ENCODE measurements at regions not wholly inside any gene's neighbourhood (a gene's known extent, or its start where the extent isn't known, plus 50 kb on each side); places are given as distances from the start of the nearest gene placed in this dataset.

GRCh38 chr1:96352733-96353132 lies 368.9 kb upstream of the PTBP2 start:
- DNase-seq (ENCODE audit: low read depth in 2 of 3, low spot score in 2 of 3): no peak

- no peak for DNase-seq (ENCODE audit: low read depth in 2 of 3, low spot score in 2 of 3)
These were observed 366.1 kb upstream of the PTBP2 start for GRCh38 chr1:96355521-96355920.

- DNase-seq (ENCODE audit: low read depth in 2 of 3, low spot score in 2 of 3): no peak
These were observed 365.6 kb upstream of the PTBP2 start for GRCh38 chr1:96355961-96356360.

- DNase-seq (ENCODE audit: low read depth in 2 of 3, low spot score in 2 of 3): no peak
These were observed 364.3 kb upstream of the PTBP2 start for GRCh38 chr1:96357141-96357765.

- no peak for DNase-seq (ENCODE audit: low read depth in 2 of 3, low spot score in 2 of 3)
These were observed 363.5 kb upstream of the PTBP2 start for GRCh38 chr1:96358057-96358456.

GRCh38 chr1:96360036-96360795 lies 361.4 kb upstream of the PTBP2 start:
- DNase-seq (ENCODE audit: low read depth in 2 of 3, low spot score in 2 of 3): no peak

- DNase-seq (ENCODE audit: low read depth in 2 of 3, low spot score in 2 of 3): no peak
These were observed 360.2 kb upstream of the PTBP2 start for GRCh38 chr1:96361271-96361856.

- no peak for DNase-seq (ENCODE audit: low read depth in 2 of 3, low spot score in 2 of 3)
These were observed 359.6 kb upstream of the PTBP2 start for GRCh38 chr1:96361961-96362360.

- DNase-seq (ENCODE audit: low read depth in 2 of 3, low spot score in 2 of 3): no peak
These were observed 359.0 kb upstream of the PTBP2 start for GRCh38 chr1:96362623-96363022.

- no peak for DNase-seq (ENCODE audit: low read depth in 2 of 3, low spot score in 2 of 3)
These were observed 357.8 kb upstream of the PTBP2 start for GRCh38 chr1:96363826-96364225.

GRCh38 chr1:96364576-96364975 lies 357.0 kb upstream of the PTBP2 start:
- DNase-seq (ENCODE audit: low read depth in 2 of 3, low spot score in 2 of 3): no peak

GRCh38 chr1:96365076-96365475 lies 356.5 kb upstream of the PTBP2 start:
- DNase-seq (ENCODE audit: low read depth in 2 of 3, low spot score in 2 of 3): no peak

GRCh38 chr1:96365596-96366390 lies 355.8 kb upstream of the PTBP2 start:
- no peak for DNase-seq (ENCODE audit: low read depth in 2 of 3, low spot score in 2 of 3)

- DNase-seq (ENCODE audit: low read depth in 2 of 3, low spot score in 2 of 3): no peak
These were observed 355.1 kb upstream of the PTBP2 start for GRCh38 chr1:96366516-96366915.

- no peak for DNase-seq (ENCODE audit: low read depth in 2 of 3, low spot score in 2 of 3)
These were observed 353.8 kb upstream of the PTBP2 start for GRCh38 chr1:96367791-96368190.

- no peak for DNase-seq (ENCODE audit: low read depth in 2 of 3, low spot score in 2 of 3)
These were observed 350.8 kb upstream of the PTBP2 start for GRCh38 chr1:96370757-96371156.

GRCh38 chr1:96372881-96373280 lies 348.7 kb upstream of the PTBP2 start:
- no peak for DNase-seq (ENCODE audit: low read depth in 2 of 3, low spot score in 2 of 3)

GRCh38 chr1:96374076-96374762 lies 347.4 kb upstream of the PTBP2 start:
- no peak for DNase-seq (ENCODE audit: low read depth in 2 of 3, low spot score in 2 of 3)

- DNase-seq (ENCODE audit: low read depth in 2 of 3, low spot score in 2 of 3): no peak
These were observed 344.7 kb upstream of the PTBP2 start for GRCh38 chr1:96376846-96377245.

GRCh38 chr1:96384611-96385010 lies 337.0 kb upstream of the PTBP2 start:
- no peak for DNase-seq (ENCODE audit: low read depth in 2 of 3, low spot score in 2 of 3)

GRCh38 chr1:96387785-96388184 lies 333.8 kb upstream of the PTBP2 start:
- DNase-seq (ENCODE audit: low read depth in 2 of 3, low spot score in 2 of 3): no peak
